Epithelial cell of proximal tubule (primary cell): ENCODE measurements at regions not wholly inside any gene's neighbourhood (a gene's known extent, or its start where the extent isn't known, plus 50 kb on each side); places are given as distances from the start of the nearest gene placed in this dataset.

Experiments
- DNase-seq: peaks from one replicate; pipeline ENCODE4 v3.0.0-alpha.2; 2011; ENCODE audit warnings: low read depth
- H3K4me3 ChIP-seq: 2 replicates; pipeline ENCODE4 v1.5.1; 2011; ENCODE audit warnings: low read depth, mild to moderate bottlenecking, low read length
- TF ChIP-seq, protein P1 (sequence below): conservative IDR thresholded peaks from 2 replicates; pipeline ENCODE4 v1.5.1; 2012; ENCODE audit warnings: low read depth, mild to moderate bottlenecking, low read length

DNA sequence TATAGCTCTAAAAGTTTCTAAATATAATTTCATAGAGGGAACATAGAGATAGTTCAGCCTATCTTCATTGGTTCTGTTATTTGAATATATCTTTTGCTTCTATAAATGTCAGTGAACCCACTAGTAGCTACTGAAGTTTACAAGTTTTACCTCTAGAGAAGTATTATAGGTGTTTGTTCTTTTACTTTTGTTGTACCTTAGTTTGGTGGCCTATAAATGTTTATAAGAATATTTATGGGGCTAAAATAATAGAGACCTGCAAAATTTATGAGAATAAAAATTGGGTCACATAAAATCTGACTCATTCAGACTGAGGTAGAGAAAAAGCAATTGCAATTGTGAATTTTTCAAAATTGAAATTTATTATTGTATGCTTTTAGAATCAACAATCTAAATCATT lies 162.6 kb downstream of the SERPINI1 start:
- DNase-seq: no peak
- TF ChIP-seq, protein P1, sequence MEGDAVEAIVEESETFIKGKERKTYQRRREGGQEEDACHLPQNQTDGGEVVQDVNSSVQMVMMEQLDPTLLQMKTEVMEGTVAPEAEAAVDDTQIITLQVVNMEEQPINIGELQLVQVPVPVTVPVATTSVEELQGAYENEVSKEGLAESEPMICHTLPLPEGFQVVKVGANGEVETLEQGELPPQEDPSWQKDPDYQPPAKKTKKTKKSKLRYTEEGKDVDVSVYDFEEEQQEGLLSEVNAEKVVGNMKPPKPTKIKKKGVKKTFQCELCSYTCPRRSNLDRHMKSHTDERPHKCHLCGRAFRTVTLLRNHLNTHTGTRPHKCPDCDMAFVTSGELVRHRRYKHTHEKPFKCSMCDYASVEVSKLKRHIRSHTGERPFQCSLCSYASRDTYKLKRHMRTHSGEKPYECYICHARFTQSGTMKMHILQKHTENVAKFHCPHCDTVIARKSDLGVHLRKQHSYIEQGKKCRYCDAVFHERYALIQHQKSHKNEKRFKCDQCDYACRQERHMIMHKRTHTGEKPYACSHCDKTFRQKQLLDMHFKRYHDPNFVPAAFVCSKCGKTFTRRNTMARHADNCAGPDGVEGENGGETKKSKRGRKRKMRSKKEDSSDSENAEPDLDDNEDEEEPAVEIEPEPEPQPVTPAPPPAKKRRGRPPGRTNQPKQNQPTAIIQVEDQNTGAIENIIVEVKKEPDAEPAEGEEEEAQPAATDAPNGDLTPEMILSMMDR: no peak
- H3K4me3 ChIP-seq: no peak overlapping the region

DNA sequence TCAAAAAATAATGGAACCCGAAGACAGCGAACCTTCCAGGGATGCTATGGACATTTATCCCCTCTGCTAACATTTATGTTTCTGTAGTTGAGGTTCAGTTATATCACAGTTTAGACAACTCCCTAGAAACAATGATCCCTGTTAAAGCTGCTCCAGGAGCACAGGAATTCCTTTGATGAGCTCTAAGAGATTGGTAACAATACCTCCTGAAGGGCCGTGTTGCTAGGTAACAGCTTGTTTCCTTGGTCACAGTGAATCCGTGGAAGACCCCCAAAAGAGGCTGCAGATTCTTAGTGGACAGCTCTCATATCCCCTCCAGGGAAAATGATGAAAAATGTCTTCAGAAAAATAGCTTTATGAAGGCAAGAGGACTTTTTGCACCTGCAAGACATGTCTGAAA lies 160.2 kb downstream of the SERPINI1 start:
- H3K4me3 ChIP-seq: no peak overlapping the region
- TF ChIP-seq, protein P1: no peak

DNA sequence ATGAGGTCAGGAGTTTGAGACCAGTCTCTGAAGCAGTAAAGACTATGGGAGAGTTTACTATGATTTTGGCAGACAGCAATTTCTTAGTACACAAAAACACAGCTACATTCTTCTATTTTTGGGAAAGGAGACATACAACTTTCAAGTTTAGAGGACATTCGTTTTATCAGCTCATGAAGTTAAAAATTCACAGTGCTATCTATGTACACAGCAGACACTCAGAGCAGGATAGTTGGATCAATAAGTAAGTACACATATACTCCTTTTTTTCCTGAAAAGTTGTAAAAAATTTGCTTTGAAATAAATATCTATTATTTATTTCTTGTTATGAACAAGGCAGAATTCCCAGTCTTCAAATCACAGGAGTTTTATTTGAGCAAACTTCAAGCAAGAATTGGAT lies 159.7 kb downstream of the SERPINI1 start:
- DNase-seq: no peak
- TF ChIP-seq, protein P1: no peak
- H3K4me3 ChIP-seq: no peak overlapping the region

More for the DNA sequence above, 160.2 kb downstream of the SERPINI1 start:
- DNase-seq: no peak

DNA sequence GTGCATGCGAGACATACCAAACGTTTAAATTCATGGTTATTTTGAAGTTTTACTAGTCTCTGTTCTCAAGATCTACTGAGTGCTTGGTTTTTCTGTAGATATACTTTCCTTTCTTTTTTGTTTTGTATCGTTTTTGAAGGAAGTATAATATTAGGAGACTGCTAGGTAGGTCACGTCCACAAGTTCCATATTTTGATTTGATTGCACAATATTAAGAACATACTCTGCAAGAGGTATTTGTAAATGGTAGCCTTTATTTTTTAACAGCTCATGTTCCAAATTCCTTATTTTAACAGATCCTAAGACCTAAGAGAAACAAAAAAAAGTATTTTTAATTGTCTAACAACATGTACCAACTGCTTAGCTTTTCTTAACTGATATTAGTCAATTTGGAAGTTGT lies 156.7 kb downstream of the SERPINI1 start:
- TF ChIP-seq, protein P1: no peak
- DNase-seq: no peak

DNA sequence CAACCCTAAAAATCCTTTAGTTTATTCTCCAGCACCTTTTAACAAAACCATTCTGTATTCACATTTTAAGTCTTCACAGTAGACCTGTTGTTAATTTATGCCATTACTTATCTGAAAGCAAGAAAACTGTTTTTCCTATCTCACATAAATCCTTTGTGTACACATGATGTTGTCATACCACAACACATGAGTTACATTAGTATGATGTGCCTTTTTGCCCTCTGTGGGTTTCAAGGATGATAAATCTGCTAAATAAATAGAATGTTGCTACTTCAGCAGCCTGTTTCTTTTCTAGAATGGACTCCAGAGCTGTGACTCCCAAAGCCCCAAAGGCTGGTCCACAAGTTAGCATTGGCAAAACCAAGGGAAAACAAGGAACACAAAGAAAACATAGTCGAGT lies 151.6 kb downstream of the SERPINI1 start:
- TF ChIP-seq, protein P1: no peak
- no peak for DNase-seq
- H3K4me3 ChIP-seq: no peak overlapping the region

More for the DNA sequence above, 156.7 kb downstream of the SERPINI1 start:
- H3K4me3 ChIP-seq: no peak overlapping the region

DNA sequence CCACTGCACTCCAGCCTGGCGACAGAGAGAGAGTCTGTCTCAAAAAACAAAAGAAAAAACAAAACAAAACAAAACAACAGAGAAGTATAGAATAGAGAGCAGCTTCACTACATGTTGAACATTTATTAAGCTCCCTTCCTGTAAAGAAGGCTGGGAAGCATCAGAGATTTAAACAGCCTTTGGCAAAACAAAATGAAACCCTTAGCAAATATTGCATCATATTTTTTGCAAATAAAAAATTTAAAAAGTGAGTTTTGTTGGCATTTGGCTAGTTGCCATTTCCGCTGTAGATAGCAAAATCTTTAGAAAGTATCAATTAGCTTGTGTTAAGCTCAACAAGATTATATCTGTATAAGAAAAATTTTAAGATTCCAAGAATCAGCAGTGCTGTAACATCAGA lies 151.2 kb downstream of the SERPINI1 start:
- TF ChIP-seq, protein P1: no peak
- DNase-seq: no peak
- no peak overlapping the region for H3K4me3 ChIP-seq

DNA sequence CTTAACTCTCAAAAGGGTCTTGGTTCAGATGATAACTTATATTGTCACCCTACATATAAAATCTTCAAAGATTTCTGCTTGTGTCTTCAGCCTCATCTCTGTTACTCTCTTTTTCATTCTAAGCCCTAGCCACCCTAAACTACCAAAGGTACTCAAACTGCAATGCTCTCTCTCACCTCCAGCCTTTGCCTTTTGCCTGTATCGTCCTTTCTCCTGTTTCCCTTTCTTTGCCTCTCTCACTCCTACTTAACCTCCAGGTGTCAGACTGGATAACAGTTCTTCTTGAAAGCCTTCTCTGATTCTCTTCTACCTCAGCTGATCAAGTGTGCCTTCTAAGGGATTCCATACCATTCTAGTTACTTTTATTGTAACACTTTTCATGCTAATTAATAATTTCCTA lies 149.8 kb downstream of the SERPINI1 start:
- no peak overlapping the region for H3K4me3 ChIP-seq
- no peak for DNase-seq
- TF ChIP-seq, protein P1: no peak
